ENCODE measurements at regions not wholly inside any gene's neighbourhood (a gene's known extent, or its start where the extent isn't known, plus 50 kb on each side); places are given as distances from the start of the nearest gene placed in this dataset.
"Not testable (repeated sequence)": the region's sequence is repeated elsewhere in the genome, so short reads cannot be mapped to it uniquely, and the experiment has no call there.

- not testable (repeated sequence) for TF ChIP-seq CTCF (conservative IDR thresholded peaks at IDR 0.05 in 1 of 2, IDR thresholded peaks at IDR 0.05 in 1 of 2; ENCODE audit: low read depth in 1 of 2, low read length in 2 of 2); EZH2 (IDR thresholded peaks at IDR 0.05; ENCODE audit: low read length, missing control alignments)
Observed at GRCh38 chr6:15185111-15185510, 60.8 kb upstream of the JARID2 start.
